Neural progenitor cell (in vitro differentiated cells): ENCODE measurements at regions not wholly inside any gene's neighbourhood (a gene's known extent, or its start where the extent isn't known, plus 50 kb on each side); places are given as distances from the start of the nearest gene placed in this dataset.

Source experiments
- DNase-seq: peaks from one replicate; pipeline ENCODE4 v3.0.0-alpha.2; 2016; ENCODE audit warnings: low spot score
- H2AFZ ChIP-seq: fragments of 200-600 bp; sonication (generic); replicated peaks from 2 replicates; pipeline ENCODE4 v1.6.1; 2016; ENCODE audit warnings: antibody characterized with exemption
- H3F3A ChIP-seq: fragments of 200-600 bp; sonication (generic); 2 replicates; pipeline ENCODE4 v1.6.1; 2016; ENCODE audit warnings: antibody characterized with exemption, low read depth
- H3K27ac ChIP-seq: fragments of 200-600 bp; sonication (generic); 2 replicates; pipeline ENCODE4 v1.5.1; 2016; ENCODE audit warnings: mild to moderate bottlenecking
- H3K27me3 ChIP-seq: fragments of 200-600 bp; sonication (generic); 2 replicates; pipeline ENCODE4 v1.6.1; 2016; ENCODE audit warnings: mild to moderate bottlenecking, moderate library complexity
- H3K36me3 ChIP-seq: fragments of 200-600 bp; sonication (generic); 2 replicates; pipeline ENCODE4 v1.5.1; 2016
- H3K4me1 ChIP-seq: fragments of 200-600 bp; sonication (generic); 2 replicates; pipeline ENCODE4 v1.6.1; 2016; ENCODE audit warnings: mixed run types
- H3K4me2 ChIP-seq: fragments of 200-600 bp; sonication (generic); 2 replicates; pipeline ENCODE4 v1.6.1; 2016
- H3K4me3 ChIP-seq: fragments of 200-600 bp; sonication (generic); 2 replicates; pipeline ENCODE4 v1.5.1; 2016
- H3K79me2 ChIP-seq: fragments of 200-600 bp; sonication (generic); 2 replicates; pipeline ENCODE4 v1.6.1; 2016; ENCODE audit warnings: low read depth
- H3K9ac ChIP-seq: fragments of 200-600 bp; sonication (generic); 2 replicates; pipeline ENCODE4 v1.6.1; 2016
- H3K9me3 ChIP-seq: fragments of 200-600 bp; sonication (generic); 2 replicates; pipeline ENCODE4 v1.5.1; 2016; ENCODE audit warnings: low read depth
- H4K20me1 ChIP-seq: fragments of 200-600 bp; sonication (generic); 2 replicates; pipeline ENCODE4 v1.6.1; 2016; ENCODE audit warnings: low read depth
- H3K27ac Mint-ChIP-seq: 3 replicates; pipeline ENCODE4 v1.8.0; 2021; ENCODE audit warnings: mixed read lengths
- H3K27me3 Mint-ChIP-seq: 2 replicates; pipeline ENCODE4 v1.8.0; 2022; ENCODE audit warnings: low read depth, mild to moderate bottlenecking, inconsistent platforms, moderate library complexity, mixed read lengths; ENCODE audit not compliant: insufficient read depth
- H3K36me3 Mint-ChIP-seq: 3 replicates; pipeline ENCODE4 v1.8.0; 2021; ENCODE audit warnings: mixed read lengths
- H3K4me1 Mint-ChIP-seq: 3 replicates; pipeline ENCODE4 v1.8.0; 2021; ENCODE audit warnings: mixed read lengths
- H3K4me3 Mint-ChIP-seq: 3 replicates; pipeline ENCODE4 v1.8.0; 2021; ENCODE audit warnings: mild to moderate bottlenecking, moderate library complexity, mixed read lengths
- H3K9me3 Mint-ChIP-seq: 3 replicates; pipeline ENCODE4 v1.8.0; 2020; ENCODE audit warnings: mixed read lengths
- CTCF ChIP-seq: fragments of 200-600 bp; sonication (generic); IDR thresholded peaks from 2 replicates; pipeline ENCODE4 v1.5.1; 2017; ENCODE audit warnings: antibody characterized with exemption, mild to moderate bottlenecking
- EZH2 ChIP-seq: fragments of 200-600 bp; sonication (generic); IDR thresholded peaks from 2 replicates; pipeline ENCODE4 v1.6.1; 2017; ENCODE audit warnings: antibody characterized with exemption, mild to moderate bottlenecking, moderate library complexity
- EZH2phosphoT487 ChIP-seq: fragments of 200-600 bp; sonication (generic); IDR thresholded peaks from 2 replicates; pipeline ENCODE4 v1.6.1; 2017; ENCODE audit warnings: antibody characterized with exemption

- no peak for TF ChIP-seq EZH2phosphoT487
- TF ChIP-seq EZH2: no peak
- no peak for TF ChIP-seq CTCF
- Histone ChIP-seq H3K9me3 (no peaks in the 10 kb centered on the region), H4K20me1 (no peaks in the 10 kb centered on the region), H3K27ac (no peak overlapping the region), H3K79me2 (no peaks in the 10 kb centered on the region), H2AFZ (no peak overlapping the region), H3K36me3 (no peaks in the 10 kb centered on the region), H3F3A (no peaks in the 10 kb centered on the region), H3K4me3 (no peak overlapping the region), H3K27me3 (no peaks in the 10 kb centered on the region), H3K4me2 (no peak overlapping the region), H3K9ac (no peak overlapping the region), H3K4me1 (no peaks in the 10 kb centered on the region)
- no peak overlapping the region for H3K27ac Mint-ChIP-seq
- DNase-seq: no peak
- no peaks in the 10 kb centered on the region for H3K27me3 Mint-ChIP-seq
- H3K4me3 Mint-ChIP-seq: no peak overlapping the region
- H3K4me1 Mint-ChIP-seq: no peaks in the 10 kb centered on the region
- H3K9me3 Mint-ChIP-seq: no peaks in the 10 kb centered on the region
- H3K36me3 Mint-ChIP-seq: no peaks in the 10 kb centered on the region
Measured at GRCh38 chr4:36477861-36478260, 196.4 kb downstream of the DTHD1 start.

GRCh38 chr4:36485885-36486284 is 204.5 kb downstream of the DTHD1 start:
- peaks cover 6% of the 10 kb centered on the region for H3K4me1 ChIP-seq
- DNase-seq: no peak
- H3K4me2 ChIP-seq: no peak overlapping the region
- Mint-ChIP-seq H3K4me1 (no peaks in the 10 kb centered on the region), H3K27me3 (no peaks in the 10 kb centered on the region), H3K36me3 (no peaks in the 10 kb centered on the region), H3K27ac (no peak overlapping the region), H3K9me3 (no peaks in the 10 kb centered on the region), H3K4me3 (no peak overlapping the region)
- H3K36me3 ChIP-seq: no peaks in the 10 kb centered on the region
- no peak overlapping the region for H3K4me3 ChIP-seq
- H3K79me2 ChIP-seq: no peaks in the 10 kb centered on the region
- H3K9me3 ChIP-seq: no peaks in the 10 kb centered on the region
- no peak overlapping the region for H3K9ac ChIP-seq
- no peaks in the 10 kb centered on the region for H4K20me1 ChIP-seq
- no peak for TF ChIP-seq EZH2phosphoT487
- TF ChIP-seq EZH2: no peak
- TF ChIP-seq CTCF: no peak
- H3K27ac ChIP-seq: no peak overlapping the region
- H3K27me3 ChIP-seq: no peaks in the 10 kb centered on the region
- H2AFZ ChIP-seq: no peak overlapping the region
- no peaks in the 10 kb centered on the region for H3F3A ChIP-seq

GRCh38 chr4:36489798-36490197 is 208.4 kb downstream of the DTHD1 start:
- no peaks in the 10 kb centered on the region for H3K4me1 Mint-ChIP-seq
- H3K27me3 Mint-ChIP-seq: no peaks in the 10 kb centered on the region
- Histone ChIP-seq H3K79me2 (no peaks in the 10 kb centered on the region), H3K27ac (no peak overlapping the region), H3K9me3 (no peaks in the 10 kb centered on the region), H3F3A (no peaks in the 10 kb centered on the region), H3K27me3 (no peaks in the 10 kb centered on the region), H3K4me3 (no peak overlapping the region), H2AFZ (no peak overlapping the region), H3K4me1 (peaks cover 6% of the 10 kb centered on the region), H3K36me3 (no peaks in the 10 kb centered on the region), H4K20me1 (no peaks in the 10 kb centered on the region), H3K4me2 (no peak overlapping the region), H3K9ac (no peak overlapping the region)
- H3K9me3 Mint-ChIP-seq: no peaks in the 10 kb centered on the region
- TF ChIP-seq EZH2 (no peak), EZH2phosphoT487 (no peak), CTCF (no peak)
- H3K4me3 Mint-ChIP-seq: no peak overlapping the region
- H3K27ac Mint-ChIP-seq: no peak overlapping the region
- no peaks in the 10 kb centered on the region for H3K36me3 Mint-ChIP-seq
- no peak for DNase-seq

- Mint-ChIP-seq H3K27ac (no peak overlapping the region), H3K27me3 (no peaks in the 10 kb centered on the region), H3K9me3 (no peaks in the 10 kb centered on the region), H3K4me1 (no peaks in the 10 kb centered on the region), H3K4me3 (no peak overlapping the region), H3K36me3 (no peaks in the 10 kb centered on the region)
- H3K9me3 ChIP-seq: no peaks in the 10 kb centered on the region
- no peaks in the 10 kb centered on the region for H3K36me3 ChIP-seq
- H3K4me3 ChIP-seq: no peak overlapping the region
- no peak overlapping the region for H2AFZ ChIP-seq
- no peak overlapping the region for H3K27ac ChIP-seq
- no peak overlapping the region for H3K9ac ChIP-seq
- H3K27me3 ChIP-seq: no peaks in the 10 kb centered on the region
- no peak overlapping the region for H3K4me2 ChIP-seq
- H3F3A ChIP-seq: no peaks in the 10 kb centered on the region
- DNase-seq: no peak
- no peak for TF ChIP-seq EZH2phosphoT487
- no peak for TF ChIP-seq EZH2
- TF ChIP-seq CTCF: no peak
- no peaks in the 10 kb centered on the region for H3K79me2 ChIP-seq
- H3K4me1 ChIP-seq: peaks cover 6% of the 10 kb centered on the region
- no peaks in the 10 kb centered on the region for H4K20me1 ChIP-seq
Measured at GRCh38 chr4:36492041-36492440, 210.6 kb downstream of the DTHD1 start.
